Uterus (tissue), 2 donors: ENCODE measurements at regions not wholly inside any gene's neighbourhood (a gene's known extent, or its start where the extent isn't known, plus 50 kb on each side); places are given as distances from the start of the nearest gene placed in this dataset.

Experiments
- POLR2A ChIP-seq, 2 donors: fragments of 450-650 bp; IDR thresholded peaks; one replicate each; pipeline ENCODE4 v1.6.1; 2016; ENCODE audit warnings: antibody characterized with exemption in 2 of 2, mild to moderate bottlenecking in 1 of 2, moderate library complexity in 1 of 2
- TF ChIP-seq, protein P1 (sequence below), 4 experiments: fragments of 200-600 bp in 2 of 4; fragments of 450-650 bp in 2 of 4; sonication (generic) in 2 of 4; IDR thresholded peaks; one replicate each; pipeline ENCODE4 v1.5.1; 2016 to 2019; ENCODE audit warnings: antibody characterized with exemption in 4 of 4, mild to moderate bottlenecking in 2 of 4, moderate library complexity in 1 of 4

GRCh38 chr5:165333623-165334022, 1828.2 kb downstream of the MAT2B start:
- TF ChIP-seq POLR2A (IDR thresholded peaks at IDR 0.05) = no peak
- TF ChIP-seq, protein P1, sequence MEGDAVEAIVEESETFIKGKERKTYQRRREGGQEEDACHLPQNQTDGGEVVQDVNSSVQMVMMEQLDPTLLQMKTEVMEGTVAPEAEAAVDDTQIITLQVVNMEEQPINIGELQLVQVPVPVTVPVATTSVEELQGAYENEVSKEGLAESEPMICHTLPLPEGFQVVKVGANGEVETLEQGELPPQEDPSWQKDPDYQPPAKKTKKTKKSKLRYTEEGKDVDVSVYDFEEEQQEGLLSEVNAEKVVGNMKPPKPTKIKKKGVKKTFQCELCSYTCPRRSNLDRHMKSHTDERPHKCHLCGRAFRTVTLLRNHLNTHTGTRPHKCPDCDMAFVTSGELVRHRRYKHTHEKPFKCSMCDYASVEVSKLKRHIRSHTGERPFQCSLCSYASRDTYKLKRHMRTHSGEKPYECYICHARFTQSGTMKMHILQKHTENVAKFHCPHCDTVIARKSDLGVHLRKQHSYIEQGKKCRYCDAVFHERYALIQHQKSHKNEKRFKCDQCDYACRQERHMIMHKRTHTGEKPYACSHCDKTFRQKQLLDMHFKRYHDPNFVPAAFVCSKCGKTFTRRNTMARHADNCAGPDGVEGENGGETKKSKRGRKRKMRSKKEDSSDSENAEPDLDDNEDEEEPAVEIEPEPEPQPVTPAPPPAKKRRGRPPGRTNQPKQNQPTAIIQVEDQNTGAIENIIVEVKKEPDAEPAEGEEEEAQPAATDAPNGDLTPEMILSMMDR (IDR thresholded peaks at IDR 0.05) = no peak
